ENCODE measurements at regions not wholly inside any gene's neighbourhood (a gene's known extent, or its start where the extent isn't known, plus 50 kb on each side); places are given as distances from the start of the nearest gene placed in this dataset.
"Not testable (repeated sequence)": the region's sequence is repeated elsewhere in the genome, so short reads cannot be mapped to it uniquely, and the experiment has no call there.

DNA sequence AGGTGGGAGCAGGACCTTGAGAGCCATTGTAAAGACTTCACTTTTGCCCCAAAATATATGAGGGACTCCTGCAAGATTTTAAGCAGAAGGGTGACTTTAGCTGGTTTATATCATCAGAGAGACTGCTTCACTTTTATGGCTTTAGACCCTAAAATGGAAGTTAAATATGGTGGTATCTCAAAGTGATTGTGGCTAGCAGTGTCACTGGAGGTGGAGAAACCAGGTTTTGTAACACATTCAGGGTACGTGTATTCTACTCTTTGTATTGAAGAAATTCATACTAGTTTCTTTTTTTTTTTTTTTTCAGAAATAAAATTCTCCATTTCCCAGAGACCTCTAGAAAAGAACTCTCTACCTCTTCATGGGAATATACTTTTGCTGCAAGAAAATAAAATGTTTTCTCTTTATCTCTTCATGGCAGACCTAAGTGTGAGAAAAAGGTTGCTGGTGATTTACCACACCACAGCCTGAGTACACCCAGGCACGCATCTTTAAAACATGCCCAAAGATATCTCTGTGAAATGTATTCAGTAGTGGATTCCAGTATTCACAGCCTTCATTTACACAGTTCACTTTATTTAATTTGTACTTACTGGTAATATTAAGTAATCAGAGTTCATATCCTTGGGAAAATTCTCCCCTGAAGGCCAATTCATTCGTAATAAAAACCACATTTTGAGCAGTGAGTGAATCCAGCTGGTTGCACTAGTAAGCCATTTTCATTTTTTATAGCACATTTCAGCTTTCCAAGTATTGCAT lies 74.3 kb upstream of the GUCY1A1 start:
- Histone ChIP-seq H3K9ac (ENCODE audit: low read depth in 1 of 2, low read length in 2 of 2) (no peak overlapping the region), H3K4me3 (ENCODE audit: low read length in 2 of 2) (no peak overlapping the region), H3K27ac (ENCODE audit: low read depth in 2 of 2, low read length in 2 of 2) (no peak overlapping the region), H3K27me3 (ENCODE audit: control insufficient read depth in 2 of 2, insufficient read depth in 2 of 2, low read length in 2 of 2) (no peaks in the 10 kb centered on the region), H3K36me3 (ENCODE audit: control insufficient read depth in 2 of 2, insufficient read depth in 2 of 2, low read length in 2 of 2) (no peaks in the 10 kb centered on the region), H3K4me1 (ENCODE audit: control insufficient read depth in 2 of 2, insufficient read depth in 2 of 2, low read length in 2 of 2) (no peaks in the 10 kb centered on the region), H3K9me3 (ENCODE audit: control insufficient read depth in 2 of 2, low read length in 2 of 2) (no peaks in the 10 kb centered on the region)

DNA sequence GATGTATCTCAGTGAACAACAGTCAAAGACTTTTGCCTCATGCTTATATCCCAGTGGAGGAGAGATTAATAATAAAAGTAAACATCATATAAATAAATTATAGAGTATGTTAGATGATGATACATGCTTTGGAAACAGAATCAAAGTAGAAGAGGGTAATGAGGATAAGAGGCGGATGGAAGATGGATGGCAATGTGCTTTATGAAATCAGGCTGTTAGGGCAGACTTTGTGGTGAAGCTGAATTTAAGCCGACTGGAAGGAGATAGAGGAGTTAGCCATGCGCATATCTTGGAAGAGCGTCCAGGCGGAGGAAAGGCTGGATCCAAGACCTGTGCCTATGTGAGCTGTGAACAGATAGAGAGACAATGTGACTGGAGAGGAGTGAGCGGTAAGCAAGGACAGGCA lies 74.9 kb upstream of the GUCY1A1 start:
- Histone ChIP-seq H3K9ac (ENCODE audit: low read depth in 1 of 2, low read length in 2 of 2) (no peak overlapping the region), H3K27me3 (ENCODE audit: control insufficient read depth in 2 of 2, insufficient read depth in 2 of 2, low read length in 2 of 2) (no peaks in the 10 kb centered on the region), H3K4me3 (ENCODE audit: low read length in 2 of 2) (no peak overlapping the region), H3K9me3 (ENCODE audit: control insufficient read depth in 2 of 2, low read length in 2 of 2) (no peaks in the 10 kb centered on the region), H3K4me1 (ENCODE audit: control insufficient read depth in 2 of 2, insufficient read depth in 2 of 2, low read length in 2 of 2) (no peaks in the 10 kb centered on the region), H3K27ac (ENCODE audit: low read depth in 2 of 2, low read length in 2 of 2) (no peak overlapping the region), H3K36me3 (ENCODE audit: control insufficient read depth in 2 of 2, insufficient read depth in 2 of 2, low read length in 2 of 2) (no peaks in the 10 kb centered on the region)

DNA sequence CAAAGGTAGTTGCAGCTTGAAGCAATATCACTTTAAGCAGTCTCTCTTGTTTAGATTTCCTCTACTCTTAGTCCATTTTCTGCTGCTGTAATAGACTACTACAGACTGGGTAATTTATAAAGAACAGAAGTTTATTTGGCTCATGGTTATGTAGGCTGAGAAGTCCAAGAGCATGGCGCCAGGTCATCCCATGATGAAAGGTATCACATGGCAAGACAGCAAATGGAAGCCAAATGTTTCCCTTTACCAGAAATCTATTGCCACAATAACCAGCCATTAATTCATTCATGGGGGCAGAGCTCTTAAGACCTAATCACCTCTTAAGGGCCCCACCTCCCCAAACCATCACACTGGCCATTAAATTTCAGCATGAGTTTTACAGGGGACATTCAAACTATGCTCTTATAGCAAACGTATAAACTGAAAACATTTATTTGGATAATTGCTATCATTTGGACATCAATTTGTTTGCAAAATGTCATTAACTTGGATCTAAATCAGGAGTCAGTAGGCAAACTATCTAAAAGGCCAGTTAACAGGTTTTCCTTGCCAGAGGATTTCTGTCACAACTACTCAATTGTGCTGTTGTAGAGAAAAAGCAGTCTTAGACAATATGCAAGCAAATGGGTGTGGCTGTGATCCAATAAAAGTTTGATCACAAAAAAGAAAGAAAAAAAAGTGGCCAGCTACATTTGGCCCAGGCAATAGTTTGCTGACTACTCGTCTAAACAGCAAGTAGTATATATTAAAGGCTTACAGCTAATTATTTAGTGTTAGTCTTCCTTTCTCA lies 75.7 kb upstream of the GUCY1A1 start:
- Histone ChIP-seq H3K4me1 (ENCODE audit: control insufficient read depth in 2 of 2, insufficient read depth in 2 of 2, low read length in 2 of 2) (no peaks in the 10 kb centered on the region), H3K9ac (ENCODE audit: low read depth in 1 of 2, low read length in 2 of 2) (no peak overlapping the region), H3K36me3 (ENCODE audit: control insufficient read depth in 2 of 2, insufficient read depth in 2 of 2, low read length in 2 of 2) (no peaks in the 10 kb centered on the region), H3K27me3 (ENCODE audit: control insufficient read depth in 2 of 2, insufficient read depth in 2 of 2, low read length in 2 of 2) (no peaks in the 10 kb centered on the region), H3K9me3 (ENCODE audit: control insufficient read depth in 2 of 2, low read length in 2 of 2) (no peaks in the 10 kb centered on the region), H3K4me3 (ENCODE audit: low read length in 2 of 2) (no peak overlapping the region), H3K27ac (ENCODE audit: low read depth in 2 of 2, low read length in 2 of 2) (no peak overlapping the region)

DNA sequence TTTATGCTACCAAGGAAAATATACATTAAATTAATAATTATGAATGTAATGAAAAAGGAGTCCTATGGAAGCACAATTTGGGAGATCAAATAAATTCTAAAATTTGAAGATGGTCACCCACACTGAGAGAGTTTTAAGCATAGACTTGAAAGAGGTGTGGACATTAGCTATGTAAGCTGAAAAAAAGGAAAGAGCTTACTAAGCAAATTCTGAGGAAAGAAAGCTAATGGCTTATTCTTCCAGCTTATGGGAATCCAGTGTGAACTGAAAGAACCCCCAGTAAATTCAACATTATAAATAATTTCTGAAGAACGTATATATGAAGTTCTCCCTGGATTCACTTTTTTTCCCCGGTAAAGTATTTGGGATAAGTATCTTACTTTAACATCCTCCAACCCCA lies 78.2 kb upstream of the GUCY1A1 start:
- H3K27me3 ChIP-seq (ENCODE audit: control insufficient read depth in 2 of 2, insufficient read depth in 2 of 2, low read length in 2 of 2), result no peaks in the 10 kb centered on the region
- no peak overlapping the region for H3K4me3 ChIP-seq (ENCODE audit: low read length in 2 of 2)
- no peaks in the 10 kb centered on the region for H3K9me3 ChIP-seq (ENCODE audit: control insufficient read depth in 2 of 2, low read length in 2 of 2)
- no peaks in the 10 kb centered on the region for H3K4me1 ChIP-seq (ENCODE audit: control insufficient read depth in 2 of 2, insufficient read depth in 2 of 2, low read length in 2 of 2)
- H3K36me3 ChIP-seq (ENCODE audit: control insufficient read depth in 2 of 2, insufficient read depth in 2 of 2, low read length in 2 of 2), result no peaks in the 10 kb centered on the region
- H3K9ac ChIP-seq (ENCODE audit: low read depth in 1 of 2, low read length in 2 of 2), result no peak overlapping the region
- no peak overlapping the region for H3K27ac ChIP-seq (ENCODE audit: low read depth in 2 of 2, low read length in 2 of 2)

DNA sequence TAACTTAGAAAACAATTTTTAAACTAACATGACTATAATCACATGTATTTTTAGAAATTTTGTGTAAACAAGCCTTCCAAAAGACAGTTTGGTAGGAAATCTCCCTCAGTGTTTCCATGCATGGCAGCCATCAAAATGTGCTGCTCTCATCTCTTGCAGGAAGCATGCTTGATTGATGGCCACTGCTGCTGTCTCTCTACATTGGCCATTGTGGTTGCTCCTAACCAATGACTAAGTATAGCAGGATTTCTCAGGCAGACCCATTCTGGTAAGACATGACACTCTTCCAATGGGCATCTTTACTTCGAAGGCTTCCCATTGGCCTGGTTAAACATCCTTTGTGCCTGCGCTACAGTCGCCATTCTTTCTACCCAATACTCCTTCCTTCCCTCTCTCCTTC lies 78.9 kb upstream of the GUCY1A1 start:
- H3K4me3 ChIP-seq (ENCODE audit: low read length in 2 of 2), result no peak overlapping the region
- H3K9me3 ChIP-seq (ENCODE audit: control insufficient read depth in 2 of 2, low read length in 2 of 2), result no peaks in the 10 kb centered on the region

DNA sequence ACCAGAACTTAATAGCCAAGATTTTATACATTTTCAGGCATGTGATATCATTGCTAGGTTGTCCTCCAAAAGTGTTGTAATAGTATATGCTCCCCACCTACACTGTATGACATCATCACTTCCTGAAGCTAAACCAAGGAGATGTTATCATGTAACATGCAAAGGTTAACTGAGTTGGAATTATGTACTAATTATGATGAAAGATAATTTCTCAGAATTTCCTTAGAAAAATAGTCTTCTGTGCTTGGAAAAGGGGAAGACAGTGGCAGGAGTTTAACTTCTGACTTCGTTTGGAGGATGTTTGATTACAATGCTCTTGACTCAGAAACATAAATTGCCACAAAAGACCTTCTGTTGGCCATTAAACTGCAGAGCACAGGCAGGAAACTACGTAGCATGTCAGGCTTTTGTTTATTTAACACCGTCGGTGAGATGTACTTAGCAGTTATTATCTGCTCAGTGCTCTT lies 83.6 kb upstream of the GUCY1A1 start:
- Histone ChIP-seq H3K27me3 (ENCODE audit: control insufficient read depth in 2 of 2, insufficient read depth in 2 of 2, low read length in 2 of 2) (no peaks in the 10 kb centered on the region), H3K9ac (ENCODE audit: low read depth in 1 of 2, low read length in 2 of 2) (no peak overlapping the region), H3K4me3 (ENCODE audit: low read length in 2 of 2) (no peak overlapping the region), H3K9me3 (ENCODE audit: control insufficient read depth in 2 of 2, low read length in 2 of 2) (no peaks in the 10 kb centered on the region), H3K36me3 (ENCODE audit: control insufficient read depth in 2 of 2, insufficient read depth in 2 of 2, low read length in 2 of 2) (no peaks in the 10 kb centered on the region), H3K27ac (ENCODE audit: low read depth in 2 of 2, low read length in 2 of 2) (no peak overlapping the region), H3K4me1 (ENCODE audit: control insufficient read depth in 2 of 2, insufficient read depth in 2 of 2, low read length in 2 of 2) (no peaks in the 10 kb centered on the region)

More for the DNA sequence above, 78.9 kb upstream of the GUCY1A1 start:
- Histone ChIP-seq H3K4me1 (ENCODE audit: control insufficient read depth in 2 of 2, insufficient read depth in 2 of 2, low read length in 2 of 2) (no peaks in the 10 kb centered on the region), H3K9ac (ENCODE audit: low read depth in 1 of 2, low read length in 2 of 2) (no peak overlapping the region), H3K36me3 (ENCODE audit: control insufficient read depth in 2 of 2, insufficient read depth in 2 of 2, low read length in 2 of 2) (no peaks in the 10 kb centered on the region), H3K27ac (ENCODE audit: low read depth in 2 of 2, low read length in 2 of 2) (no peak overlapping the region), H3K27me3 (ENCODE audit: control insufficient read depth in 2 of 2, insufficient read depth in 2 of 2, low read length in 2 of 2) (no peaks in the 10 kb centered on the region)

DNA sequence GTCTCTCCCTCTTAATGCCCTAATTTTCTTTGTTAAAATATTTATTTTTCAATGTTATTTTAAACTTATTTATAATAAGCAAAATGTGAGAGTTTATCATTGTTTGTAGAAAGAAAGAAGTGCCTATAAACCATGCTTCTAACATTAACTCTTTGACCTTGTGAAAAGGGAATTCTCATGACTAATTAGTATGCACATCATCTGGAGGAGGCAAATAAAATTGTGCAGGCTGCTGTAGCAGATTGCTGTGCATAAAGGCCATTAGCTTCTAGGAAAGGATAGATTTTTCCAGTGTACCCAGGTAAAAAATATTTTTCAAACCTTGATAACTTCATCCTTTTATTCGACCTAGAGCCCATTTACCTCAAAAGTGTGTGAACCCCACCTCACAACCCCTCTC lies 84.6 kb upstream of the GUCY1A1 start:
- Histone ChIP-seq H3K9me3 (ENCODE audit: control insufficient read depth in 2 of 2, low read length in 2 of 2) (no peaks in the 10 kb centered on the region), H3K36me3 (ENCODE audit: control insufficient read depth in 2 of 2, insufficient read depth in 2 of 2, low read length in 2 of 2) (no peaks in the 10 kb centered on the region), H3K4me3 (ENCODE audit: low read length in 2 of 2) (no peak overlapping the region), H3K27ac (ENCODE audit: low read depth in 2 of 2, low read length in 2 of 2) (no peak overlapping the region), H3K4me1 (ENCODE audit: control insufficient read depth in 2 of 2, insufficient read depth in 2 of 2, low read length in 2 of 2) (no peaks in the 10 kb centered on the region), H3K27me3 (ENCODE audit: control insufficient read depth in 2 of 2, insufficient read depth in 2 of 2, low read length in 2 of 2) (no peaks in the 10 kb centered on the region), H3K9ac (ENCODE audit: low read depth in 1 of 2, low read length in 2 of 2) (no peak overlapping the region)

DNA sequence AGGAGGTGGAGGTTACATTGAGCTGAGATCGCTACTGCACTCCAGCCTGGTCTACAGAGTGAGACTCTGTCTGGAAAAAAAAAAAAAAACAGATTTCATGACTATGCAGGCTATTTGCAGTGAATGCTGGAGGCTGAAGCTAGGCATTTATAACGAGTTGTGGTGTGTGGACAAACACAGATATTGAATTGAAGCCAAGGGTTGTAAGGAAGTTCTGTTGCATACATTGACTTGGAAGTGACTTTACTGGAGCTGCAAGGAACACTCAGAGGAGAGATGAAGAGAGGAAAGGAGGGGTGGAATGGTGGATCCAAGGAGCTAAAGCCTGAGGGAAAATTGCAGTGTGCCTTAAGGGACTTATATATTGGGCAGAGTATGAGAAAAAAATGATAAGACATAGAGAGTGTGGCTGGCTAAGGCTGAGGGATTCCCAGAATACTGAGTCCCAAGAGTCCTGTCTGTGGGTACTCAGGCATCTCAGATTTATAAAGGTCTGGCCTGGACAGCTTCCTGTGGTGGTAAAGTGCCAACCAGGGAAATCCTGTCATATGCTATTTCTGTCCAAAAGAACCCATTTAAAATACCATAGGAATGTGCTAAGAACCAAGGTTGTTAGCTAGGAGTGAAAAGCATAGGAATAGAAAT lies 87.8 kb upstream of the GUCY1A1 start:
- H3K27ac ChIP-seq (ENCODE audit: low read depth in 2 of 2, low read length in 2 of 2), result no peak overlapping the region
- no peak overlapping the region for H3K9ac ChIP-seq (ENCODE audit: low read depth in 1 of 2, low read length in 2 of 2)
- H3K27me3 ChIP-seq (ENCODE audit: control insufficient read depth in 2 of 2, insufficient read depth in 2 of 2, low read length in 2 of 2), result no peaks in the 10 kb centered on the region
- H3K9me3 ChIP-seq (ENCODE audit: control insufficient read depth in 2 of 2, low read length in 2 of 2), result no peaks in the 10 kb centered on the region
- H3K4me1 ChIP-seq (ENCODE audit: control insufficient read depth in 2 of 2, insufficient read depth in 2 of 2, low read length in 2 of 2), result no peaks in the 10 kb centered on the region
- H3K36me3 ChIP-seq (ENCODE audit: control insufficient read depth in 2 of 2, insufficient read depth in 2 of 2, low read length in 2 of 2), result no peaks in the 10 kb centered on the region
- H3K4me3 ChIP-seq (ENCODE audit: low read length in 2 of 2), result no peak overlapping the region

DNA sequence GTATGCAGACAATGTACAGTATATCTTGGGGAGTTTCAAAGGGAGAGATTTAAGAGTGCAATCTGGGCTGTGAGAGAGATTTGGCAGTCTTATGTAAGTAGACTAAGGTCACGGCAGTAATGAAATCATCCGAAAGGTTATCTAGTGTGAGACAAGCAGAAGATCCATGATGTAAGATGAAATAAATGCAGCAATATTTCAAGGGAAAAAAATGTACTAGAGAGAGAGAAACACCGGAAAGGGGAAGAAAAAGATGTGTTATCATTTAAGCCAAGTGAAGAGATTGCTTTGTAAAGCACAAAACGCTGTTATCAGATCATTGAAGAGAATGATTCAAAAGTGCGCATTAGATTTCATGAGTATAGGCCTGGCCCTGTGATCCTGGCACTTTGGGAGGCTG lies 88.4 kb upstream of the GUCY1A1 start:
- Histone ChIP-seq H3K27ac (ENCODE audit: low read depth in 2 of 2, low read length in 2 of 2) (no peak overlapping the region), H3K9ac (ENCODE audit: low read depth in 1 of 2, low read length in 2 of 2) (no peak overlapping the region), H3K27me3 (ENCODE audit: control insufficient read depth in 2 of 2, insufficient read depth in 2 of 2, low read length in 2 of 2) (no peaks in the 10 kb centered on the region), H3K4me1 (ENCODE audit: control insufficient read depth in 2 of 2, insufficient read depth in 2 of 2, low read length in 2 of 2) (no peaks in the 10 kb centered on the region), H3K9me3 (ENCODE audit: control insufficient read depth in 2 of 2, low read length in 2 of 2) (no peaks in the 10 kb centered on the region), H3K4me3 (ENCODE audit: low read length in 2 of 2) (no peak overlapping the region), H3K36me3 (ENCODE audit: control insufficient read depth in 2 of 2, insufficient read depth in 2 of 2, low read length in 2 of 2) (no peaks in the 10 kb centered on the region)

DNA sequence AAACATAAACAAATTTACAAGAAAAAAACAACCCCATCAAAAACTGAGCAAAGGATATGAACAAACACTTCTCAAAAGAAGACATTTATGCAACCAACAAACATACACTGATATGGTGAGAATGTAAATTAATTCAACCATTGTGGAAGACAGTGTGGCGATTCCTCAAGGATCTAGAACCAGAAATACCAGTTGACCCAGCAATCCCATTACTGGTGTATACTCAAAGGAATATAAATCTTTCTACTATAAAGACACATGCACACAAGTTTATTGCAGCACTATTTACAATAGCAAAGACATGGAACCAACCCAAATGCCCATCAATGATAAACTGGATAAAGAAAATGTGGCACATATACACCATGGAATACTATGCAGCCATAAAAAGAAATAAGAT lies 92.3 kb upstream of the GUCY1A1 start:
- H3K27ac ChIP-seq (ENCODE audit: low read depth in 2 of 2, low read length in 2 of 2); H3K9ac ChIP-seq (ENCODE audit: low read depth in 1 of 2, low read length in 2 of 2); H3K27me3 ChIP-seq (ENCODE audit: control insufficient read depth in 2 of 2, insufficient read depth in 2 of 2, low read length in 2 of 2); H3K36me3 ChIP-seq (ENCODE audit: control insufficient read depth in 2 of 2, insufficient read depth in 2 of 2, low read length in 2 of 2); H3K4me3 ChIP-seq (ENCODE audit: low read length in 2 of 2); H3K9me3 ChIP-seq (ENCODE audit: control insufficient read depth in 2 of 2, low read length in 2 of 2); H3K4me1 ChIP-seq (ENCODE audit: control insufficient read depth in 2 of 2, insufficient read depth in 2 of 2, low read length in 2 of 2): not testable (repeated sequence)

Data from mucosa of rectum (tissue), 2 donors.